ENCODE measurements at regions not wholly inside any gene's neighbourhood (a gene's known extent, or its start where the extent isn't known, plus 50 kb on each side); places are given as distances from the start of the nearest gene placed in this dataset.

DNA sequence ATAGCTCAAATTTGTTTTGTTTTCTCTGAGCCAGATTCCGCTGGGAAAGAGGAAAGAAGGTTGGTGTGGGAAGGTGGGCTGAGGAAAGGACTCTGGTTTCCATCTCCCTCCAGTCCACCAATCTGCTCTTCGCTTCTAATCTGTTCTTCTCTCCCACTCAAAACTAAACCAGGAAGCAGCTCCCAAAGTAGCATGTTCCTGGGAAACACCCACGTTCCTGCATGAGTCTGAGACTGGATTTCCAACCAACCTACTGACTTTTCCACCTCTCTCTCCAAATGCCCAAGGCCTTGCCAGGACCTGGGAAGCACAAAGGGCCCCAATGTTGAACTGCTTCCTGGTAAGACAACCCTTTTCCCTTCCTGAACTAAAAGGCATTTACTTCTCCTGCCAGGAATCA, 110.2 kb downstream of the WT1 start:
- H3K27me3 ChIP-seq (replicated peaks; ENCODE audit: insufficient read depth, low read depth, low read length, poor library complexity): peaks cover 7% of the 10 kb centered on the region
- H3K4me3 ChIP-seq (ENCODE audit: low read depth, low read length, poor library complexity, severe bottlenecking): no peak overlapping the region
- intact Hi-C loops (cut with micrococcal nuclease; ENCODE audit: unreplicated experiment): no loop called here
- no peaks in the 10 kb centered on the region for H3K36me3 ChIP-seq (ENCODE audit: insufficient read depth, low read length, poor library complexity, severe bottlenecking)
- no peaks in the 10 kb centered on the region for H3K9me3 ChIP-seq (ENCODE audit: low read depth, low read length, poor library complexity, severe bottlenecking)
- no peak for DNase-seq (ENCODE audit: low spot score)
- H3K4me1 ChIP-seq (ENCODE audit: insufficient read depth, low read length, poor library complexity, severe bottlenecking): no peaks in the 10 kb centered on the region
- POLR2A ChIA-PET (ENCODE audit: low non-redundant PET): no interaction called here
- TF ChIP-seq EZH2 (IDR thresholded peaks at IDR 0.05; ENCODE audit: borderline replicate concordance, low read depth, low read length, poor library complexity, severe bottlenecking): no peak
- TF ChIP-seq, protein P1, sequence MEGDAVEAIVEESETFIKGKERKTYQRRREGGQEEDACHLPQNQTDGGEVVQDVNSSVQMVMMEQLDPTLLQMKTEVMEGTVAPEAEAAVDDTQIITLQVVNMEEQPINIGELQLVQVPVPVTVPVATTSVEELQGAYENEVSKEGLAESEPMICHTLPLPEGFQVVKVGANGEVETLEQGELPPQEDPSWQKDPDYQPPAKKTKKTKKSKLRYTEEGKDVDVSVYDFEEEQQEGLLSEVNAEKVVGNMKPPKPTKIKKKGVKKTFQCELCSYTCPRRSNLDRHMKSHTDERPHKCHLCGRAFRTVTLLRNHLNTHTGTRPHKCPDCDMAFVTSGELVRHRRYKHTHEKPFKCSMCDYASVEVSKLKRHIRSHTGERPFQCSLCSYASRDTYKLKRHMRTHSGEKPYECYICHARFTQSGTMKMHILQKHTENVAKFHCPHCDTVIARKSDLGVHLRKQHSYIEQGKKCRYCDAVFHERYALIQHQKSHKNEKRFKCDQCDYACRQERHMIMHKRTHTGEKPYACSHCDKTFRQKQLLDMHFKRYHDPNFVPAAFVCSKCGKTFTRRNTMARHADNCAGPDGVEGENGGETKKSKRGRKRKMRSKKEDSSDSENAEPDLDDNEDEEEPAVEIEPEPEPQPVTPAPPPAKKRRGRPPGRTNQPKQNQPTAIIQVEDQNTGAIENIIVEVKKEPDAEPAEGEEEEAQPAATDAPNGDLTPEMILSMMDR (conservative IDR thresholded peaks at IDR 0.05; ENCODE audit: low read depth, low read length): no peak
- no peak overlapping the region for H3K27ac ChIP-seq (ENCODE audit: low read depth, low read length, poor library complexity, severe bottlenecking)
- CTCF ChIA-PET: interaction anchor here (0.7 to 2.0 kb wide), 3 partner anchors 49 to 767 kb away, joined by 3 to 8 read pairs (median 5); no protein-coding TSS in a partner anchor
- no TSS peak for BruUV-seq (replicated peaks)

DNA sequence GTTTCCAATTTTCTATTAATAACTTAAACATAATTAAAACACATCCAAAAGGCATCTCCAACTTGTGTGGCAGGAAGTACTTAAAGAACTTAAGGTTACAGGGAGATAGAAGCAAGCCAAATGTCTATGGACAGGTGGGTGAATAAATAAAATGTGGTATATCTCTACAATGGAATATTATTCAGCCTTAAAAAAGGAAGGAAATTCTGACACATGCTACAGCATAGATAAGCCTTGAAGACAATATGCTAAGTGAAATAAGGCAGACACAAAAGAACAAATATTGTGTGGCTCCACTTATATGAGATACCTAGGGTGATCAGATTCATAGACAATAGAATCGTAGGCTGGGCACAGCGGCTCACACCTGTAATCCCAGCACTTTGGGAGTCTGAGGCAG, 109.6 kb downstream of the WT1 start:
- intact Hi-C loops (cut with micrococcal nuclease; ENCODE audit: unreplicated experiment): no loop called here
- TF ChIP-seq, protein P1 (conservative IDR thresholded peaks at IDR 0.05; ENCODE audit: low read depth, low read length): no peak
- no peak for TF ChIP-seq EZH2 (IDR thresholded peaks at IDR 0.05; ENCODE audit: borderline replicate concordance, low read depth, low read length, poor library complexity, severe bottlenecking)
- Histone ChIP-seq H3K27me3 (replicated peaks; ENCODE audit: insufficient read depth, low read depth, low read length, poor library complexity) (peaks cover 2% of the 10 kb centered on the region), H3K9me3 (ENCODE audit: low read depth, low read length, poor library complexity, severe bottlenecking) (no peaks in the 10 kb centered on the region), H3K27ac (ENCODE audit: low read depth, low read length, poor library complexity, severe bottlenecking) (no peak overlapping the region), H3K4me3 (ENCODE audit: low read depth, low read length, poor library complexity, severe bottlenecking) (no peak overlapping the region), H3K36me3 (ENCODE audit: insufficient read depth, low read length, poor library complexity, severe bottlenecking) (no peaks in the 10 kb centered on the region), H3K4me1 (ENCODE audit: insufficient read depth, low read length, poor library complexity, severe bottlenecking) (no peaks in the 10 kb centered on the region)
- ChIA-PET POLR2A (ENCODE audit: low non-redundant PET) (no interaction called here), CTCF (no interaction called here)
- BruUV-seq (replicated peaks): no TSS peak
- no peak for DNase-seq (ENCODE audit: low spot score)

GRCh38 chr11:32326522-32326921, 108.8 kb downstream of the WT1 start:
- Histone ChIP-seq H3K4me3 (ENCODE audit: low read depth, low read length, poor library complexity, severe bottlenecking) (no peak overlapping the region), H3K36me3 (ENCODE audit: insufficient read depth, low read length, poor library complexity, severe bottlenecking) (no peaks in the 10 kb centered on the region), H3K27me3 (replicated peaks; ENCODE audit: insufficient read depth, low read depth, low read length, poor library complexity) (no peaks in the 10 kb centered on the region), H3K9me3 (ENCODE audit: low read depth, low read length, poor library complexity, severe bottlenecking) (no peaks in the 10 kb centered on the region), H3K27ac (ENCODE audit: low read depth, low read length, poor library complexity, severe bottlenecking) (no peak overlapping the region), H3K4me1 (ENCODE audit: insufficient read depth, low read length, poor library complexity, severe bottlenecking) (no peaks in the 10 kb centered on the region)
- no TSS peak for BruUV-seq (replicated peaks)
- DNase-seq (ENCODE audit: low spot score): peak; percentile 67
- POLR2A ChIA-PET (ENCODE audit: low non-redundant PET): no interaction called here
- intact Hi-C loops (cut with micrococcal nuclease; ENCODE audit: unreplicated experiment): no loop called here
- TF ChIP-seq, protein P1 (conservative IDR thresholded peaks at IDR 0.05; ENCODE audit: low read depth, low read length): no peak
- no peak for TF ChIP-seq EZH2 (IDR thresholded peaks at IDR 0.05; ENCODE audit: borderline replicate concordance, low read depth, low read length, poor library complexity, severe bottlenecking)
- CTCF ChIA-PET: no interaction called here
